IPS-15b (cell line): ENCODE measurements at regions not wholly inside any gene's neighbourhood (a gene's known extent, or its start where the extent isn't known, plus 50 kb on each side); places are given as distances from the start of the nearest gene placed in this dataset.
"Not testable (repeated sequence)": the region's sequence is repeated elsewhere in the genome, so short reads cannot be mapped to it uniquely, and the experiment has no call there.

Source experiments
- H3K27me3 ChIP-seq: one replicate; pipeline ENCODE4 v1.6.1; 2013; ENCODE audit warnings: low read length; ENCODE audit not compliant: control insufficient read depth, insufficient read depth
- H3K36me3 ChIP-seq: one replicate; pipeline ENCODE4 v1.6.1; 2013; ENCODE audit warnings: low read length; ENCODE audit not compliant: control insufficient read depth, insufficient read depth
- H3K4me1 ChIP-seq: one replicate; pipeline ENCODE4 v1.6.1; 2013; ENCODE audit warnings: mild to moderate bottlenecking, low read length; ENCODE audit not compliant: control insufficient read depth, insufficient read depth
- H3K4me3 ChIP-seq: one replicate; pipeline ENCODE4 v1.5.1; 2013; ENCODE audit warnings: low read depth, low read length
- H3K9ac ChIP-seq: one replicate; pipeline ENCODE4 v1.6.1; 2013; ENCODE audit warnings: low read depth, mild to moderate bottlenecking, low read length
- H3K9me3 ChIP-seq: one replicate; pipeline ENCODE4 v1.6.1; 2013; ENCODE audit warnings: mild to moderate bottlenecking, low read length; ENCODE audit not compliant: control insufficient read depth, insufficient read depth

DNA sequence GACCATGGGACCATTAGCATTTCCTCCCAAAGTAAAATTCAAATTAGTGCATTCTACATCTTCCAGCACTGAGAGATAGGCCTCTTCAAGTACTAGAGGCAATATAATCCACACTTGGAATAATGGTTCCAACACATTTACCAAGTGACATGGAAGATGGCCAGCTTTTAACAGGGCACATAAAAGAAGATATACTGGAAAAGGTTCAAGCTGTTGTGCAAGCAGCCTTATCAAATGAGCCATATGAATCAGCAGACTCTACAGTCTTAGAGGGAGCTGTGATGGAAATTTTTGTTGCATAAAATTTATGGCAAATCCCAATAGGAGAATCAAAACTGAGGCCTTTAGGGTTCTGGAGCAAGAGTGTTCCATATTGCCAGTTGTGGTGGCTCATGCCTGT lies 526.6 kb upstream of the IRAK1BP1 start:
- Histone ChIP-seq H3K27me3 (no peaks in the 10 kb centered on the region), H3K36me3 (no peaks in the 10 kb centered on the region), H3K4me1 (no peaks in the 10 kb centered on the region), H3K9ac (no peak overlapping the region), H3K4me3 (no peak overlapping the region), H3K9me3 (no peaks in the 10 kb centered on the region)

DNA sequence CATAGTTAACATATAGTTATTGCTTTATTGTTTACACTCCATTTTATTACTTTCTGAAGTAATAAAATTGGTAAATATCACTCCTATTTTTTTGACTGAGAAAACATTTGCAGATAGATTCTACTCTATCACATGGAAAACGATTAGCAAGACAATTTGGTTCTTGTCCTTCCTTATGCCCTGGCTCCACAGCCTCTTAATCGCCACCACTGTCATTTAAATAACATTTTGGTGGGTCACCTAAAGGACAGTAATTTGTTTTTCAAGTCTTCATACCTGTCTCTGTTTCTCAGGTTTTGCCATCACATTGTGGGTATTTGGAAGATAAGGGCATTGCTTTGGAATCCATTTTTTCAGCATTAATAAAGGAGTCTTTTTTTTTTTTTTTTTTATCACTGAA lies 521.5 kb upstream of the IRAK1BP1 start:
- Histone ChIP-seq H3K4me1 (peaks cover 7% of the 10 kb centered on the region), H3K4me3 (no peak overlapping the region), H3K9me3 (no peaks in the 10 kb centered on the region), H3K9ac (no peak overlapping the region), H3K36me3 (no peaks in the 10 kb centered on the region), H3K27me3 (no peaks in the 10 kb centered on the region)

DNA sequence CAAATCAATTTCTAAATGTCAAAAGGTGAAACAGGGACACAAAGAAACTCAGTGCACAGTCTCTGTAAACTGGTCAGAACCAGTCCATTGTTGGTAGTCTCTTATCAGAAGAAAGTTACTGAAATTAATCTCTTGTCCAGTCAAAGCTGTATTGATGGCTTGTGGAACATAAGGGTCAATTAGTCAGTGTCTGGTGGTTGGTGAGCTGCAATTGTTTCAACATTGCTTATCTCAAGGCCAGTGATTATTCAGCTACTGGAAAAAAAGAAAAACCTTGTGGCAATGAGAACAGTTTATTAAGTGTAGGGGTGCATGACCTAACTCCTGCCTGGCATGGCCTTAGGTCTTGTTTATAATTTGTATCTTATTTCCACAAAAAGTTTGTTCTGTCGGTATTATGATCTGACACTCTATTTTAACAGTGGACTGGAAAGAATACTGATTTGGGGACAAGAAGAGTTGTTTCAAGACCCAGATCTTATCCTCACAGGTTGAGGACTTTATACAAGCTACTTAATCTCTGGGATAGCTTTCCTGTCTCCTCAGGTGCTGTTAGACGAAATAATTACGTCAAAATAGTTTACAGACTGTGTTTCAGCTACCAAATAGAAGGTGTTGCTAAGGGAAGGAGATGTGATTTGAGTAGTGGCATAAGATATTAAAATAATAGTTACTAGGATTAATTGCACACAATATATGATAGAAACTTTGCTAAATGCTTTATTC lies 520.0 kb upstream of the IRAK1BP1 start:
- no peaks in the 10 kb centered on the region for H3K36me3 ChIP-seq
- H3K4me3 ChIP-seq, result no peak overlapping the region
- H3K9ac ChIP-seq, result no peak overlapping the region
- H3K27me3 ChIP-seq, result no peaks in the 10 kb centered on the region
- no peaks in the 10 kb centered on the region for H3K9me3 ChIP-seq
- peaks cover 7% of the 10 kb centered on the region for H3K4me1 ChIP-seq

DNA sequence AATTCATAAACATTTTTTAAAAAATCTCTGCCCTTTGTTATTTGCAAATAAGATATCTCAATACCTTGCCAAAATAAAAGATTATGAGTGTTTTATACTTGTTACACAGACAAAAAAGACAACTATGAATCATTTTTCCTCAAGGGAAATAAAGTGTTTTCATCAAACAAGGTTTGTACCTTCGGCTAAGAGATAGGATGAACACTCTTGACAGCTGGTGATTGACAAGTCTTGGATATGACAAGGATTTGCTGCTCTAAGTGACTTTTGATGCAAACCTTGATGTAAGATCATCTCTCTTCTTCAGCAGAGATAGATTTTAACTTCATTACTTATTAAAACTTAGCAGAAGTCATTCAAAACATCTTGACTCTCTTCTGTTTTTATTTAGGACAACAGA lies 514.3 kb upstream of the IRAK1BP1 start:
- H3K36me3 ChIP-seq, result no peaks in the 10 kb centered on the region
- no peaks in the 10 kb centered on the region for H3K9me3 ChIP-seq
- H3K27me3 ChIP-seq, result no peaks in the 10 kb centered on the region
- no peaks in the 10 kb centered on the region for H3K4me1 ChIP-seq
- no peak overlapping the region for H3K9ac ChIP-seq
- no peak overlapping the region for H3K4me3 ChIP-seq

DNA sequence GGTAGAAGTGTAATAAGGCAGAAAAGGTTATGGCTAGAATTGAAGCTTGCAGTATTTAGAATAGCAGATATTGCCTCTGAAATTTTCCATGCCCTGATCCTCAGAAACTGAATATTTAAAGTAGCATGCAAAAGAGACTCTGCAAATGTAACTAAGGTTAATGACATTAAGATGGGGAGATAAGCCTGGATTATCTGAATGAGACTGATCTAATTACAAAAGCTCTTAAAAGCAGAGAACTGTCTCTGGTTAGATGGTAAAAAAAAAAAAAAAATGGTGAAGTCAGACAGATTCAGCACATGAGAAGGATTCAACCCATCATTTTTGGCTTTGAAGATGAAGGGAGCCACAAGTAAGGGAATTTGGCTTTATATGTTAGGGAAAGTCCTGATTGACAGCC lies 503.7 kb upstream of the IRAK1BP1 start:
- Histone ChIP-seq H3K4me3 (no peak overlapping the region), H3K9me3 (no peaks in the 10 kb centered on the region), H3K36me3 (no peaks in the 10 kb centered on the region), H3K27me3 (no peaks in the 10 kb centered on the region), H3K9ac (no peak overlapping the region), H3K4me1 (no peaks in the 10 kb centered on the region)

DNA sequence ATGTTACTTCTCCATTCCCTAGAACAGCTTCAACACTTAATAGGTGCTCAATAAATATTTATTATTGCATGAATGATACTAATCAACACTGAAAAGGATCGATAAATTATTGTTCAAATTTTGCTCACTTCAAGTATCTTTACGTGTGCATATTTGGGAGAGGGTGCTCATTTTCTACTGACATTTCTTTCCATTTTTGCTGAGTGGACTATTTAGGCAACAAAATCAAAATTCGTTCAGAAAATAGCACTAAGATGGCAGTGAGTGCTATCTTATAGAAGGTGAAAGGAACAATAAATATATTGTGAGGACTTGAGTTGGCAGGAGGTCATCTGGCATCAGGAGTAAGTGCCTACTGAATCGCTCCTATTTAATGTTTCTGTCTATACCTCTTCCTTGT lies 501.9 kb upstream of the IRAK1BP1 start:
- no peaks in the 10 kb centered on the region for H3K9me3 ChIP-seq
- no peak overlapping the region for H3K9ac ChIP-seq
- no peaks in the 10 kb centered on the region for H3K36me3 ChIP-seq
- H3K27me3 ChIP-seq, result no peaks in the 10 kb centered on the region
- H3K4me3 ChIP-seq, result no peak overlapping the region
- no peaks in the 10 kb centered on the region for H3K4me1 ChIP-seq

DNA sequence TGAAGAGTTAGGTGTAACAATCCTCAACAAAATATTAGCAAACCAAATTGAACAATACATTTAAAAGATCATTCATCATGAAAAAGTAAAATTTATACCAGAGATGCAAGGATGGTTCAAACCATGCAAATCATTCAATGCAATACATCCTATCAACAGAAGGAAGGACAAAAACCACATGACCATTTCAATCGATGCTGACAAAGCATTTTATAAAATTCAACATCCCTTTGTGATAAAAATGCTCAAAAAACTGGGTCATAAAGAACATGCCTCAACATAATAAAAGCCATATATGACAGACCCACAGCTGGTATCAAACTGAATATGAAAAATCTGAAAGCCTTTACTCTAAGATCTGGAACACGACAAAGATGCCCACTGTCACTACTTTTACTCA lies 490.3 kb upstream of the IRAK1BP1 start:
- no peak overlapping the region for H3K4me3 ChIP-seq

DNA sequence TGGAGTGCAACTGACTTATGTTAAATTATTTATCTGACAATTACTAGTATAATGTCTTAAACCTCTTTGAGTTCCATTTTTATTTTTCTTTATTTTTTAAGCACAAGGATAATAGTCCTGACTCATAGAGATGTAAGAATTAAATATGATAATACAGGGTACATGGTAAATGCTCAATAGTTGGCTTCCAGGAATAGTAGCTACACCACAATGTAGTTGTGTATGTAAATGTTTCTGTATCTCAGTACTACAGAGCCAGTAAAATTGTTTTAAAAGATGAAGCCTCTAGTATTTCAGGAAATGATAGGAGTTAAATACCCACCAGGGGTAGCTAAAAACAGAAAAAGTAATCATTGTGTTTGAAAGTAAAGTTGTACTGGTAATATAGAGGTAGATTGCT lies 487.4 kb upstream of the IRAK1BP1 start:
- Histone ChIP-seq H3K9ac (no peak overlapping the region), H3K4me1 (no peaks in the 10 kb centered on the region), H3K9me3 (no peaks in the 10 kb centered on the region), H3K27me3 (no peaks in the 10 kb centered on the region), H3K36me3 (no peaks in the 10 kb centered on the region), H3K4me3 (no peak overlapping the region)

More for the DNA sequence above, 490.3 kb upstream of the IRAK1BP1 start:
- no peaks in the 10 kb centered on the region for H3K4me1 ChIP-seq
- no peaks in the 10 kb centered on the region for H3K36me3 ChIP-seq
- no peaks in the 10 kb centered on the region for H3K9me3 ChIP-seq
- no peaks in the 10 kb centered on the region for H3K27me3 ChIP-seq
- H3K9ac ChIP-seq, result no peak overlapping the region

DNA sequence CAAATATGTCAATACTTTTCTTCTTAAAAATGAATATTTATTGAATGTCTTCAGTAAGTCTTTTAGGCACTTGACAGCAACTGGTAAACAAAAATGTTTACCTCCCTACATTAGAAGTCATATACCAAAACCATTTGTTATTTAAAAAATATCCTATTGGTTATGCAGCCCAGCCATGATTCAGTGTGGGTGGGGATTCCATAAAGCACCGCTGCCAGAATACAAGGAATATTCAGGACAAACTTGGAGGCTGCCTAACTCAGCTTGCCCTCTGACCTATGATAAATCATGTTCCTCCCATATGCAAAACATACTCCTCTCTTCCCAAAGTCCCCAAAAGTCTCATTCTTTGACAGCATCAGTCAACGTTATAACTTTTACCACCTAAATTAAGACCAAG lies 486.8 kb upstream of the IRAK1BP1 start:
- Histone ChIP-seq H3K36me3 (no peaks in the 10 kb centered on the region), H3K4me3 (no peak overlapping the region), H3K27me3 (no peaks in the 10 kb centered on the region), H3K4me1 (no peaks in the 10 kb centered on the region), H3K9me3 (no peaks in the 10 kb centered on the region), H3K9ac (no peak overlapping the region)

DNA sequence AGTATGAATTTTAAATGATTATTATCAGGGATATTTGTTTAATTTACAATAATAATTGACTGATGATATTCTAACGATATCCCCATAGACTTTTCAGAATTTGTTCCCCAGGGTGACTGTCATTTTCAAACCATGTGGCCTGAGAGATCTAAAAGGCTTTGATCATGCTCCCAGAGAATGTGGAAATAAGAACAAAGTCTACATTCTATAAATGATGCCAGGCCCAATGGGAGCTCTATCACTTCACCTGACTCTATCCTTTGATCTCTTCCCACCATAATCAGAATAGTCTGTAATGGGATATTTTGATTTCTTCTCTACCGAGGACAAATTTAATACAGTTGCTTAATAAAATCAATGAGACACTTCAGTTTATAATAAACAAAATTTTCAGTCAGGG lies 483.4 kb upstream of the IRAK1BP1 start:
- no peak overlapping the region for H3K4me3 ChIP-seq
- no peaks in the 10 kb centered on the region for H3K36me3 ChIP-seq
- no peak overlapping the region for H3K9ac ChIP-seq
- H3K9me3 ChIP-seq, result peaks cover 4% of the 10 kb centered on the region
- no peaks in the 10 kb centered on the region for H3K27me3 ChIP-seq
- H3K4me1 ChIP-seq, result no peaks in the 10 kb centered on the region

DNA sequence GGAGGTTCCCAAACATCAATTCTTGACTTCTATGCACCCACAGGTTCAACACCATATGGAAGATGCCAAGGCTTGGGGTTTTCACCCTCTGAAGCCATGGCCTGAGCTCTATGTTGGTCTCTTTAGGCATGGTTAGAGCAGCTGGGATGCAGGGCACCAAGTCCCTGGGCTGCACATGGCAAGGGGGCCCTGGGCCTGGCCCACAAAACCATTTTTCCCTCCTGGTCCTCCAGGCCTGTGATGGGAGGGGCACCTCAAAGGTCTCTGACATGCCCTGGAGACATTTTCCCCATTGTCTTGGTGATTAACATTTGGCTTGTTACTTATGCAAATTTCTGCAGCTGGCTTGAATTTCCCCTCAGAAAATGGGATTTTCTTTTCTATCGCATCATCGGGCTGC lies 480.5 kb upstream of the IRAK1BP1 start:
- not testable (repeated sequence) for H3K4me1 ChIP-seq, H3K36me3 ChIP-seq, H3K9ac ChIP-seq, H3K9me3 ChIP-seq, H3K27me3 ChIP-seq, H3K4me3 ChIP-seq

DNA sequence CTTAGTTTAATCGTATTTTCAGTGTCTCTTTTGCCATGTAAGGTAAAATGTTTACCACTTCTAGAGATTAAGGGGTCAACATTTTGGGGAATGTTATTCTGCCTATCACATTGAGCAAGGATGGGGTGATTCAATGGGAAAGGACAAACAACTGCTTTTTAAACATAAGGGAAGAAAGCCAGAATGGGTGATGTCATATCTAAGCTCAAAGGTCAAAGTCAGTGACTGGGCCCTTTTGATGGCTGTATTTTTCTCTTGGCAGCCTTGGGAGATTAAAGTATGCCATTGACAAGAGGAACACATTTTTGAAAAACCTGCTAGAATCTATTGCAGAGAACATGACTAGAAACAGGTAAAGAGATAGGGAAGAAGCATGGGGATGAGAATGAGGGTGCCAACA lies 477.3 kb upstream of the IRAK1BP1 start:
- H3K4me3 ChIP-seq, result no peak overlapping the region
- no peaks in the 10 kb centered on the region for H3K4me1 ChIP-seq
- no peak overlapping the region for H3K9ac ChIP-seq
- H3K36me3 ChIP-seq, result no peaks in the 10 kb centered on the region
- peaks cover 4% of the 10 kb centered on the region for H3K9me3 ChIP-seq
- no peaks in the 10 kb centered on the region for H3K27me3 ChIP-seq
